ENCODE measurements at regions not wholly inside any gene's neighbourhood (a gene's known extent, or its start where the extent isn't known, plus 50 kb on each side); places are given as distances from the start of the nearest gene placed in this dataset.

GRCh38 chr10:5581670-5582566 is 57.2 kb downstream of the CALML3 start:
- TF ChIP-seq POLR2A (IDR thresholded peaks at IDR 0.05) = no peak
- TF ChIP-seq POLR2AphosphoS5 (IDR thresholded peaks at IDR 0.05) = no peak
- no peak for TF ChIP-seq CTCF (IDR thresholded peaks at IDR 0.05)

Measured in breast epithelium (tissue), 3 donors.